Mucosa of descending colon (tissue), 3 donors: ENCODE measurements at regions not wholly inside any gene's neighbourhood (a gene's known extent, or its start where the extent isn't known, plus 50 kb on each side); places are given as distances from the start of the nearest gene placed in this dataset.

ENCODE experiments used
- ATAC-seq: fragments of 200-7000 bp; cut with Tn5 transposase; one replicate; pipeline ENCODE4 v1.9.1; 2020; ENCODE audit warnings: mild to moderate bottlenecking, moderate library complexity
- DNase-seq, 3 donors: peaks; one replicate each; pipeline ENCODE4 v3.0.0-alpha.2; 2020
- H3K36me3 ChIP-seq: fragments of 200-600 bp; one replicate; pipeline ENCODE4 v1.8.0; 2021; ENCODE audit warnings: low read depth, mild to moderate bottlenecking
- H3K4me1 ChIP-seq: fragments of 200-600 bp; one replicate; pipeline ENCODE4 v1.8.0; 2021; ENCODE audit warnings: low read depth, mild to moderate bottlenecking
- H3K4me3 ChIP-seq: fragments of 200-600 bp; one replicate; pipeline ENCODE4 v1.8.0; 2021; ENCODE audit warnings: mild to moderate bottlenecking
- H3K9me3 ChIP-seq: fragments of 200-600 bp; one replicate; pipeline ENCODE4 v1.8.0; 2021; ENCODE audit warnings: mild to moderate bottlenecking
- intact Hi-C, 2 donors: fragments of 100-400 bp; cut with DNase I in 1 of 2; cut with micrococcal nuclease in 1 of 2; formaldehyde crosslinking; loops; one replicate each; pipeline versions ENCODE4 v1.11.0 to v1.11.1; 2022; cut with DNase I, micrococcal nuclease
- TF ChIP-seq, protein P1 (sequence below): fragments of 200-600 bp; IDR thresholded peaks from one replicate; pipeline ENCODE4 v1.8.0; 2022; ENCODE audit warnings: antibody characterized with exemption, mild to moderate bottlenecking
- donor health status: DM: no; HTN: no; CAD: no; lungs with moderate emphysema.
- donor health status: DM: no; HTN: no; CAD: no.
- donor health status: DM: no; HTN: yes; CAD: no.

- DNase-seq, result no peak
- Histone ChIP-seq H3K9me3 (peaks cover 31% of the 10 kb centered on the region), H3K4me1 (no peaks in the 10 kb centered on the region), H3K36me3 (no peaks in the 10 kb centered on the region), H3K4me3 (no peak overlapping the region)
- intact Hi-C loops, result no loop called here
- ATAC-seq, result no peak
- TF ChIP-seq, protein P1, sequence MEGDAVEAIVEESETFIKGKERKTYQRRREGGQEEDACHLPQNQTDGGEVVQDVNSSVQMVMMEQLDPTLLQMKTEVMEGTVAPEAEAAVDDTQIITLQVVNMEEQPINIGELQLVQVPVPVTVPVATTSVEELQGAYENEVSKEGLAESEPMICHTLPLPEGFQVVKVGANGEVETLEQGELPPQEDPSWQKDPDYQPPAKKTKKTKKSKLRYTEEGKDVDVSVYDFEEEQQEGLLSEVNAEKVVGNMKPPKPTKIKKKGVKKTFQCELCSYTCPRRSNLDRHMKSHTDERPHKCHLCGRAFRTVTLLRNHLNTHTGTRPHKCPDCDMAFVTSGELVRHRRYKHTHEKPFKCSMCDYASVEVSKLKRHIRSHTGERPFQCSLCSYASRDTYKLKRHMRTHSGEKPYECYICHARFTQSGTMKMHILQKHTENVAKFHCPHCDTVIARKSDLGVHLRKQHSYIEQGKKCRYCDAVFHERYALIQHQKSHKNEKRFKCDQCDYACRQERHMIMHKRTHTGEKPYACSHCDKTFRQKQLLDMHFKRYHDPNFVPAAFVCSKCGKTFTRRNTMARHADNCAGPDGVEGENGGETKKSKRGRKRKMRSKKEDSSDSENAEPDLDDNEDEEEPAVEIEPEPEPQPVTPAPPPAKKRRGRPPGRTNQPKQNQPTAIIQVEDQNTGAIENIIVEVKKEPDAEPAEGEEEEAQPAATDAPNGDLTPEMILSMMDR, result no peak
Measured at GRCh38 chr4:34466411-34466810, 1777.9 kb downstream of the ARAP2 start.

GRCh38 chr4:34469516-34469915 is 1774.8 kb downstream of the ARAP2 start:
- no peak overlapping the region for H3K4me3 ChIP-seq
- H3K36me3 ChIP-seq, result no peaks in the 10 kb centered on the region
- TF ChIP-seq, protein P1, result no peak
- H3K4me1 ChIP-seq, result no peaks in the 10 kb centered on the region
- ATAC-seq, result no peak
- intact Hi-C loops, result no loop called here
- H3K9me3 ChIP-seq, result peaks cover 31% of the 10 kb centered on the region
- no peak for DNase-seq

DNA sequence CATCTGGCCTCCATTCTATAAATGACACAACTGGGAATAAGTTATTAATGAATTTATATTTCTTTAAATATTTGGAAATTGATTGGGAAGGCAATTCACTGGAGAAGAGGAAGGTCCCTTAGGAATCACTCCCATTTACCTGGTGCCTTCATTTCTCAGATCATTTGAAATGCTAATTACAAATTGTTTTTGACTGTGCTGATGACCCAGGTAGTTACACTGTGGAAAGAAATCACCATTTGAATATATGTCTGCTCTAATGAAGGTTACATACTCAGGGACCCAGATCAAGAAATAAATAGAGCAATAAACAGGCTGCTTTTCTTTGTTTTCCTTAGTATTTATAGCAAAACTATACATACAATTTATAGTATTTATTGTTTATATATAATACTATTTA is 1759.1 kb downstream of the ARAP2 start:
- Histone ChIP-seq H3K4me1 (no peaks in the 10 kb centered on the region), H3K36me3 (no peaks in the 10 kb centered on the region), H3K4me3 (no peak overlapping the region), H3K9me3 (peaks cover 26% of the 10 kb centered on the region)
- TF ChIP-seq, protein P1, result no peak
- ATAC-seq (no peak), DNase-seq (no peak)
- intact Hi-C loops, result no loop called here

DNA sequence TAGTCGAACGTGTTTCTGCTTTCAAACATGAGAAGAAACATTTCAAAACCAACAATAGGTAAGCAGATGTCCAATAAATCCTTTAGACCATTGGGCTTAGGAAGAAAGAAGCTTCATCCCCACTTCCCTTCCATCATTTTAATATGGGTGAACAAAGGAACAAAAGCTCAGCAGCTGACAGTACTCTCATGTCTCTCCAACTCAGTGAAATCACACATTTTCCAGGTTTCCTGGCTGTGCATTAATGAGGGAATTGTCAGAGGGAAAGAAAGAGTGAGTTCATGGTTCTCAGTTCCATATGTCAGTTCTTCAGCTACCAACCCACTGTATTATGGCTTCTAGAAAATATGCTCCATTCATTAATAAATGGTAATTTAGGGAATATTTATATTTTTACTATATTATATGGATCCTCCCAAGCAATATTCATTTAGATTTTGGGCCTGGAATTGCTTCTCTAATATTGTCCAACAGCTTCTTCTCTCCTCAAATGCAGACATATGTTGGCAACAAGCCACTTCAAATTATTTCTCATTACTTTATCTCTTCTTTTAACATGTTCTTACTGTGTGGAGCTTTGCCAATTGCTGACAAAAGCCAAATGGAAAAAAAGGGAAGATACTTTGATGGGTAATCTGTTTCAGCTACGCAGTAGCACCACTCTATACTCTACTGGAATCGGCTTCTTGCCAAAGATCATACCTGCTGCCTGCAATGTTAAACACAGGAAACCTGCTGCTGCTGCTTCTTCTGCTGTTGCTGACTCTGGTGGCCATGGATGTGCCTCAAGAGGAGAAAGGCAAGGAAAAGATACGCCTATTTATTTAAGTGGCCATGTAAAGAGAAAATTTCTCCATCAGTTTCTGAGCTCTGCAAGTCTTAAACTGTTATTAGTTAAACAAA is 1757.6 kb downstream of the ARAP2 start:
- ATAC-seq (no peak), DNase-seq (no peak)
- intact Hi-C loops, result no loop called here
- Histone ChIP-seq H3K36me3 (no peaks in the 10 kb centered on the region), H3K4me3 (no peak overlapping the region), H3K9me3 (peaks cover 25% of the 10 kb centered on the region), H3K4me1 (no peaks in the 10 kb centered on the region)
- TF ChIP-seq, protein P1, result no peak

DNA sequence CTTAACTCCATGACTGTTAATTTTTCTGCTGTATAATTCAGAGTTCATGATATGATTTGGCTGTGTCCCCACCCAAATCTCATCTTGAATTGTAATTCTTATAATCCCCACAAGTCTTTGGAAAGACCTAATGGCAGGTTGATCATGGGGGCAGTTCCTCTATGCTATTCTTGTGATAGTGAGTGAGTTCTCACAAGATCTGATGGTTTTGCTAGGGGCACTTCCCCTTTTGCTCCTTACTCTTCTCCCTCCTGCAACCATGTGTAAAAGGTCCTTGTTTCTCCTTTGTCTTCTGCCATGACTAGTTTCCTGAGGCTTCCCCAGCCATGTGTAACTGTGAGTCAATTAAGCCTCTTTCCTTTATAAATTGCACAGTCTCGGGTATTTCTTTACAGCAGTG is 1751.9 kb downstream of the ARAP2 start:
- DNase-seq, result no peak
- no peak for ATAC-seq
- TF ChIP-seq, protein P1, result no peak
- no peak overlapping the region for H3K4me3 ChIP-seq
- peaks cover 36% of the 10 kb centered on the region for H3K9me3 ChIP-seq
- no peaks in the 10 kb centered on the region for H3K4me1 ChIP-seq
- no peaks in the 10 kb centered on the region for H3K36me3 ChIP-seq
- intact Hi-C loops, result no loop called here
